ENCODE measurements at regions not wholly inside any gene's neighbourhood (a gene's known extent, or its start where the extent isn't known, plus 50 kb on each side); places are given as distances from the start of the nearest gene placed in this dataset.

DNA sequence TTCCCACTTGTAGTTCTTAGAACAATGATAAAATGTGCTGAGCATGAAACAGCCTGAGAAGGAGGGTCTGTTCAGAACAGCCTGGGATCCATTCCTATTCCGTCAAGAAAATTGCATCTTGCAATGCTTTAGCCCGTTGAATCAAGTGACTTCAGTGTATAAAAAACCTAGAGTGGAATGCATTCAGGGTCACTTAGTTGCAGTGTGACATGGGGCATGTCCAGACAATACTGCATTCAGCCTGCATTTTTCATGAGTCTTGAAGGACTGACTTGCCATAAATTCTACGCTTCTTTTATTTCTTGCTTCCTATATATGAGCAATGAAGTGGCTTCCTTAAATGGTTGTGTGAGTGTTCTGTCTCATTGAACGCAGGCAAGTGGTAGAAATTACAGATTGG, 758.3 kb upstream of the COBL start:
- DNase-seq (ENCODE audit: missing footprints) (no peak), ATAC-seq (no peak)
- intact Hi-C loops (cut with DNase I) = no loop called here

DNA sequence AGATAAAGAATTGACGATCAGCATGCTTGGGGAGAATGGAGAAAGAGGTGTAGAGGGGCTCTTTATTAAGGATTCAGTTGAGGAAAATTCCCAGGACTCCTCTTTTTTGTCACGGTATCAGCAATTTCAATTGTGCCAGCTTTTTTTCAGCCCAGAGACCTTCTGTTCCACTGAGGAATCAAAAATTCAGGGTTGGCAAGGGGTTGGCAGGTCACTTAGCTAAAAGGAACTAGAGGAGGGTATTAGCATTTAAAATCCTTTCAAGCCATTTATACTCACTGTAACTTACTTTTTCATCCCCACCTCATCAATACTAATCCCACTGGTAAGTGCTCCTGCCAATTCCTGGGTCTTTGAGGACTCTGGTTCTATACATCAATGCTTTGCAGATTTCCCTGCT, 757.5 kb upstream of the COBL start:
- intact Hi-C loops (cut with DNase I) = no loop called here
- DNase-seq (ENCODE audit: missing footprints) = no peak
- ATAC-seq = no peak

DNA sequence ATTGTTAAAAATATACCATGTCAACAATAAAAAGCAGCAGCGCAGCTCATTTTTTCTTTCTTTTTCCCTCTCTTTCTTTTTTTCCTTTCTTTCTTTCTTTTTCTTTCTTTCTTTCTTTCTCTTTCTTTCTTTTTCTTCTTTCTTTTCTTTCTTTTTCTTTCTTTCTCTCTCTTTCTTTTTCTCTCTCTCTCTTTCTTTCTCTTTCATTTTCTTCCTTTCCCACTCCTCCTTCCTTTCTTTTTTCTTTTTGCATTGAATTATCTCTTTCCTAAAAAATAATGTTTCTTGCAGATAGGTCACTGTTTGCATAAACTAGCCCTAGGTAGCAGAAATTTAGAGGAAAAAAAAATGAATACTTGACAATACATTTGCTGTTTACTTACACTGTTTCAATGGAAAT, 755.1 kb upstream of the COBL start:
- intact Hi-C loops (cut with DNase I) = no loop called here
- DNase-seq (ENCODE audit: missing footprints) (no peak), ATAC-seq (no peak)

- DNase-seq (ENCODE audit: missing footprints) (no peak), ATAC-seq (no peak)
- intact Hi-C loops (cut with DNase I) = no loop called here
Measured at GRCh38 chr7:52064493-52064892, 747.9 kb upstream of the COBL start.

DNA sequence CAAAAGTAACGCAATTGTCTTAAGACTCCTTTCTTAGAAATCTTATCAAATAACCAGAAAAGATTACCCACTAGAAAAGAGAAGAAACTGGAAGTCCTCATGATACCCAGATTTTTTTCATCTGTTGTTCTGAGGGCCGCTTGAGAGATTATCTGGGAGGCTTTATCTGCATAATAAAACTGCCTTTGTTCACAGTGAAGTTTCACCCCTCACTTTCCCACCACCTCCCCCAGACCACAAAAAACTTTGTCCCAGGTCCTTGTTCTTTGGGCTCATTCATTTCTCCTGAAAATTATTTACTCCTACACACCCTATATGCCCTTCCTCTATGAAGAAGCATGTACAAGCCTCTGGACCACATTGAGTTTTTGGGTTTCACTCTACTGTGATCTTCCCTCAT, 745.1 kb upstream of the COBL start:
- no peak for DNase-seq (ENCODE audit: missing footprints)
- no peak for ATAC-seq

DNA sequence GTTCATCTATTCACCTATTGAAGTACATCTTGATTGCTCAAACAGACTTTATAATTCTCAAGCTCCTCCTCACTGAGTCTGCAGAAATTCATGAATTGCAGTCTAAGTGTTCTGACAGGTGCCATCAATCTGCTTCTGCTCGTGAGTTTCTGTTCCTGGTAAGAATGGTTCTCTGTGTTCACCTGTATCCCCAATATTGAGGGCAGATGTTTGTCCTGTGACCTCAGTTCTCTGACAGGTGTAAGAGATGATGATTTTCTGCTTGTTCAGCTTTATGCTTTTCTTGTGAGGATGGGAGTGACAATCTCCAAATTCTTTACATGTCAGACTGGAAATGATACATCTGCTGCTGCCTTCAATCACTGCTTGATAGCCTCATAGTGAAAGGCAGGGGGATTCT, 736.9 kb upstream of the COBL start:
- intact Hi-C loops (cut with DNase I) = no loop called here
- ATAC-seq = no peak
- DNase-seq (ENCODE audit: missing footprints) = no peak

More for the DNA sequence above, 745.1 kb upstream of the COBL start:
- intact Hi-C loops (cut with DNase I) = no loop called here

- peak; percentile 16 for ATAC-seq
- intact Hi-C loops (cut with DNase I) = no loop called here
- DNase-seq (ENCODE audit: missing footprints) = no peak
Measured at GRCh38 chr7:52030722-52031121, 714.1 kb upstream of the COBL start.

- intact Hi-C loops (cut with DNase I) = no loop called here
- ATAC-seq = no peak
- no peak for DNase-seq (ENCODE audit: missing footprints)
Measured at GRCh38 chr7:52026140-52026539, 709.5 kb upstream of the COBL start.

GRCh38 chr7:52021343-52021742, 704.7 kb upstream of the COBL start:
- DNase-seq (ENCODE audit: missing footprints) (no peak), ATAC-seq (no peak)
- intact Hi-C loops (cut with DNase I) = no loop called here

GRCh38 chr7:52018680-52019054, 702.1 kb upstream of the COBL start:
- intact Hi-C loops (cut with DNase I) = no loop called here
- DNase-seq (ENCODE audit: missing footprints) = no peak
- no peak for ATAC-seq

- DNase-seq (ENCODE audit: missing footprints) (no peak), ATAC-seq (no peak)
- intact Hi-C loops (cut with DNase I) = no loop called here
Measured at GRCh38 chr7:52017802-52018679, 701.4 kb upstream of the COBL start.

GRCh38 chr7:52009181-52009580, 692.6 kb upstream of the COBL start:
- no peak for DNase-seq (ENCODE audit: missing footprints)
- intact Hi-C loops (cut with DNase I) = no loop called here
- ATAC-seq = no peak

DNA sequence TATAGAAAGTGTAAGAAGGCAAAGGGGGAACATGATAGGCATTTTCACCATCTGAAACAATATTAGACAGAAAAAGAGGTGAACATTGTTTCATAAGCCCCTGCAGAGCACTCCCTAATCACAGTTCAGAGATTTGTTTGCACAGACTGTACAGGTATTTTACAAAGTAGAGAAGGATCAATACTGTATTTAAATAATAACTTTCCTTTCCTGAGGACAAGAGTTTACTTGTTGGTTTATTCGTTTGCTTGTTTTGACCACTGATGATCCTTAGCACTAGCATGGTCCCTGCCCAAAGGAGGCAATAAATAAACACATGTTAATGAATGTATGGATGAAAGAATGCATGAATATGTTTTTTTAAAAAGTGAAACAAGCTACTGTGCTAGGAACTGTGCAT, 690.1 kb upstream of the COBL start:
- DNase-seq (ENCODE audit: missing footprints) = no peak
- no peak for ATAC-seq
- intact Hi-C loops (cut with DNase I) = no loop called here

DNA sequence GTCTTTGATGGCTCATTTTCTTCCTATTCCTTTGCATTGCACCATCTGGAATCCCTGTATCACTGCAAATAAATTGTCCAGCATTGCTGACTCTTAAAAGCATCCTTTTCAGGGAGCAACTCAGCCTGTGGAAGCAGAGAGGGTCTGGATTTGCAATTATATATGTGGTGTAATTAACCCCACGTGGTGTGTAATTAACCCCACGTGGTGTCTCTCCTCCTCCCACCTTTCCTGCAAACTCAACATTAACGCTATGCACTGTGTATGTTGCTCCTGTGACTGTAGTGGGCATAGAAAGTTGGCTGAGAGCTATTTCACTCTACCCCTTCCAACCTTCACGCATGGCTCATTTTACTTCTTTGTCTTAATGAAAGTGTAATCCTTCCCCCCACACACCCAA, 689.0 kb upstream of the COBL start:
- DNase-seq (ENCODE audit: missing footprints) = no peak
- ATAC-seq = no peak
- intact Hi-C loops (cut with DNase I) = no loop called here

DNA sequence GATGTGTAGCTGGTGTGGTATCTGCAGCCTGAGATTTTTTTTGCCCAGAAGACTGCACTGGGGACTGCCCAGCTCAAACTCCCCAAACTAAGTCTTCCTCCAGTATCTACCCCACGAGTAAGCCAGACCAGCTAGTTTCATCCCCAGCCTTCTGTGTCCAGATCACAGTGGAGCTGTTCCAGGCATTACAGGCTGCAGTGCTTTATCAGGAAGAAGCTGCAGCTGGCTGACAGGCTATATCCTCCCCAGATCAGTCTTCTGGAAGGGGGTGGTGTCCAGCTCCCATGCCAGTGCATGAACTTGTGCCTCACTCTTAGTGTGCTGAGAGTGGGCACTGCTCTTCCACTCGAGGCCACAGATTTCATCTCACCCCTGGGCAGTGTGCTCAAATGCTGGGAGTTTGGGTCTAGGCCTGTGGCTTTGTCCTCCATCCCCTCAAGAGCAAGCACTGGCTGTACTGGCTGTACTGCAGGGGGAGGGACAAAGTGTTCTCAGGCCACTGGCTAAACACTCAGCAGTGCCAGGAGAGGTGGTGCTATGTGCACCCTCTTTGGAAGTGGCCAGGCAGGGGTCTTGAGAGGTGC, 679.1 kb upstream of the COBL start:
- DNase-seq (ENCODE audit: missing footprints) (no peak), ATAC-seq (peak; percentile 8)
- intact Hi-C loops (cut with DNase I) = no loop called here

DNA sequence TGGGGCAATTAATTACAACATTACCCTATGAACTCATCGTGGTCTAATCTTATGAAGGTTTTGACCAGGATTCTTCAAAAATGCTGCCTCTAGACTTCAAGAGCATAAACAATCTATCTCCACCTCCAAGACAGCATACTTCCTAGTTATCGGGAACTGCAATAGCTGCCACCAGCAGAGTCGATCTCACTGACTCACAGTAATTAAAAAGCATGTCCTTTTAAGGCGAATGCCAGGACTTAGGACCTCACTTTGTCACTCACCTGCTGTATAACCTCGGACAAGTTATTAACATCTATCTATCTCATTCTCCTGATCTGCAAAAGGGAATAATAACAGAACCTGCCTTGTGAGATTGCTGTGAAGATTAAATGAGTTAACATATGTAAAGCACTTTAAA, 666.0 kb upstream of the COBL start:
- ATAC-seq (no peak), DNase-seq (ENCODE audit: missing footprints) (no peak)
- intact Hi-C loops (cut with DNase I) = no loop called here

- intact Hi-C loops (cut with DNase I) = no loop called here
- ATAC-seq (no peak), DNase-seq (ENCODE audit: missing footprints) (no peak)
Measured at GRCh38 chr7:51980812-51981211, 664.2 kb upstream of the COBL start.

- DNase-seq (ENCODE audit: missing footprints) (no peak), ATAC-seq (no peak)
- intact Hi-C loops (cut with DNase I) = no loop called here
Measured at GRCh38 chr7:51980313-51980712, 663.7 kb upstream of the COBL start.

GRCh38 chr7:51977913-51978312, 661.3 kb upstream of the COBL start:
- no peak for ATAC-seq
- intact Hi-C loops (cut with DNase I) = no loop called here

DNA sequence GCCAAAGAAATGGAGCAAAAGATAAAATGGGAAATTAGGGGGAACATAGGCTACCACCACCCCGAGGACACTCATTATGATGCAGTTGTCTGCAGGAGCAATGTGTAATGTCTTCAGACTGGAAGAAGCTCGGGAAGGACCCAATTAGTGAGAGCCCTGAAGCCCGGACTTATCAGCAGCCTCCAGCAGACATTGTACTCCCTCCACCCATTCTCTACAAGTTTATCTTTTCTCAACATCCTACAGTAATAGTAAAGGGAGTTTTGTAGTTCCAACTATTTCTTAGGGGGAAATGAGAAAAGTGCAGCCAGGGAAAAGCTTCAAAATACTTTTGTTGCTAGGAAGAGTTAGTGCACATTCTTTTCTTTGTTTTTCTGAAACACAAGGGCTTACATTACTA, 657.3 kb upstream of the COBL start:
- DNase-seq (ENCODE audit: missing footprints) (no peak), ATAC-seq (no peak)
- intact Hi-C loops (cut with DNase I) = no loop called here

More at GRCh38 chr7:51977913-51978312, 661.3 kb upstream of the COBL start:
- no peak for DNase-seq (ENCODE audit: missing footprints)

GRCh38 chr7:51973071-51973470, 656.5 kb upstream of the COBL start:
- DNase-seq (ENCODE audit: missing footprints) = no peak
- ATAC-seq = no peak
- intact Hi-C loops (cut with DNase I) = no loop called here
